Ishikawa (cell line): ENCODE measurements at regions not wholly inside any gene's neighbourhood (a gene's known extent, or its start where the extent isn't known, plus 50 kb on each side); places are given as distances from the start of the nearest gene placed in this dataset.

Experiments used
- EP300 ChIP-seq: IDR thresholded peaks from 2 replicates; pipeline ENCODE4 v1.6.1; 2012; ENCODE audit warnings: borderline replicate concordance
- NFIC ChIP-seq: IDR thresholded peaks from 2 replicates; pipeline ENCODE4 v1.6.1; 2012
- RAD21 ChIP-seq: IDR thresholded peaks from 2 replicates; pipeline ENCODE4 v1.6.1; 2012; ENCODE audit warnings: low read depth

DNA sequence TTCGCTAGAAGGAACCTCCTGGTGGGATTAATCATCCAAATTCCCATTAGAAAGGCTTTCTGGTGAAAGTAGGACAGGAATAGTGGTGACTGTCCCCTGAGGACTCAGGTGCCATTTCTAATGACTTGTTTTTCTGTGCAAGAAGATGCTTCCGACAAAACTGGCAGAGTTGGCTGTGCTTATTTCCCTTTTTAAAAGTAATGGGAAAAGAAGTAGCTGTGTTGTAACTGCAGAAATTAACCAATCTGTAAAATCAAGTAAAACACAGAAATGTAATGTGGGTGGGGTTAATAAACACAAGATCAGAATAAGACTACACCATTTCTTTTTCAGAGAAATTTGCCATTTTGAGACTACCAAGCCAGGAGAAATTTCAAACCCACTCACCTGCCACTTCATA lies 55.0 kb upstream of the FAM9B start:
- TF ChIP-seq NFIC = no peak
- TF ChIP-seq EP300 = no peak
- TF ChIP-seq RAD21 = no peak
